22Rv1 (cell line): ENCODE measurements at regions not wholly inside any gene's neighbourhood (a gene's known extent, or its start where the extent isn't known, plus 50 kb on each side); places are given as distances from the start of the nearest gene placed in this dataset.

Source experiments
- CTCF ChIP-seq: fragments of 450-650 bp; IDR thresholded peaks from 2 replicates; pipeline ENCODE4 v1.5.1; 2017; ENCODE audit warnings: mild to moderate bottlenecking
- ZFX ChIP-seq: fragments of 450-650 bp; IDR thresholded peaks from 2 replicates; pipeline ENCODE4 v1.6.1; 2017; ENCODE audit warnings: antibody characterized with exemption, borderline replicate concordance

DNA sequence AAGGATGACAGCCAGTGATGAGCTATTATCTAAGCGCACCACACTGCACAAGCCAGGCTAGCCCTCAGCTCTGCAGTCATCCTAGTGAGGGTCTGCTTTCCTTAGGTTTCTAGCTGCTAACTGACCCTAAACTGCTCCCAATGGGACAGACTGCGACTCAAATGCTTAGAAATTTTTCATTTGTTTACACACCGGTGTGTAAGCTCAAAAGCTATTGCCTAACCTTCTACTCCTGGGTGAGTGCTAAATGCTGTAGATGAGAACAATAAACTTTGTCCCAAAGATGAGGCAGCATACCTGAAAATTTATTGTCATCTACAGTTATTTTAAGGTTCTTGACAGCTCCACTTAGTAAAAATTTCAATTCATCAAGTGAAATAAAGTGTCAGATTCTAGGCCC lies 311.4 kb downstream of the TMEM167A start:
- TF ChIP-seq CTCF (no peak), ZFX (no peak)
